Stimulated activated naive CD4-positive, alpha-beta T cell treated with Interleukin-2 at 50 U/mL for 16 hours (primary cell): ENCODE measurements at regions not wholly inside any gene's neighbourhood (a gene's known extent, or its start where the extent isn't known, plus 50 kb on each side); places are given as distances from the start of the nearest gene placed in this dataset.
"Not testable (repeated sequence)": the region's sequence is repeated elsewhere in the genome, so short reads cannot be mapped to it uniquely, and the experiment has no call there.

Source experiments
- DNase-seq: peaks from one replicate; lab custom pipeline; 2025; lab: John Stamatoyannopoulos, UW

DNA sequence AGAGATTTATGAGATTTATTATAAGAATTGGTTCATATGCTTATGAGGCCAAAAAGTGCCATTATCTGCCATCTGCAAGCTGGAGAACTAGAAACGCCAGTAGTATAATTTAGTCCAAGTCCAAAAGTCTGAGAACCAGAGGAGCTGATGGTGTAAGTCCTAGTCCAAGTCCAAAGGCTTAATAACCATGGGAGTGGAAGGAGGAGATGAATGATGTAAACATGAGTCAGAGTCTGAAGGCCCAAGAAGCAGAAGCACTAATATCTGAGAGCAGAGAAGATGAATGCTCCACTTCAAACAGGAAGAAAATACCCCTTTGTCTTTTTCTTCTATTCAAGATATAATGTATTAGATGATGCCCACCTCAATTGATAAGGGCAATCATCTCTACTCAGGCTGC lies 185.7 kb downstream of the CGGBP1 start:
- no peak for DNase-seq

- DNase-seq, result no peak
Measured at GRCh38 chr3:87867001-87867400, 191.8 kb downstream of the CGGBP1 start.

- DNase-seq, result no peak
Measured at GRCh38 chr3:87856126-87856525, 202.7 kb downstream of the CGGBP1 start.

DNA sequence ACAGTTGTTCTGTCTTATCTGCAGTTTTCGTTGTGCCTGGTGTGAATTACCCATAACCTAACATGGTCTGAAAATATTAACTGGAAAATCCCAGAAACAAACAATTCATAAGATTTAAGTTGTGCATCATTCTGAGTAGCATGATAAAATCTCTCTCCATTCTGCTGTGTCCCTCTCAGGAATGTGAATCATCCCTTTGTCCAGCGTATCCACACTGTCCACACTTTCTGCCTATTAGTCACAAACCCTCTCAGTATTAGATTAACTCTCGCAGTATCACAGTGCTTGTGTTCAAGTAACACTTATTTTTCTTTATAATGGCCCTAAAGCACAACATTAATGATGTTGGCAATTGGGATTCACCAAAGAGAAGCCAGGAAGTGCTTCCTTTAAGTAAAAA lies 203.2 kb downstream of the CGGBP1 start:
- DNase-seq, result no peak

GRCh38 chr3:87855211-87855610 lies 203.6 kb downstream of the CGGBP1 start:
- DNase-seq, result no peak

GRCh38 chr3:87848003-87848402 lies 210.8 kb downstream of the CGGBP1 start:
- no peak for DNase-seq

DNA sequence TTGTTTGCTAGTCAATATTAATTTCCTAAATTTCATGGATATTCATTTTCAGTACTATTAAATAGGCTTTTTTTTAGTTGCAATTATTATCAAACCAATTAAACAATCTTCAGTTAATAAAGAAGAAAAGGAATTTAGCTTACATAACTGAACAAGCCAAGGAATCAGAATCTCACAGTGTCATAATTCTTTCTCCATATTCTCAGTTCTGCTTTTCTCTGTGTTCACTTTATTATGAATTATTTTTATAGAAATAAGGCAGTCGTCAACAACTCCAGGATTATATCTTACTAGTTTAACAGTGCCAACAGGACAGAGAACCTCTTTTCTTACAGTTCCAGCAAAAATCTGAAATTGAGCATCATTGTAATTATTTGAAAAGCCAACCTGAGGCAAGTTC lies 221.7 kb downstream of the CGGBP1 start:
- no peak for DNase-seq

- DNase-seq, result no peak
Measured at GRCh38 chr3:87836026-87836425, 222.8 kb downstream of the CGGBP1 start.

DNA sequence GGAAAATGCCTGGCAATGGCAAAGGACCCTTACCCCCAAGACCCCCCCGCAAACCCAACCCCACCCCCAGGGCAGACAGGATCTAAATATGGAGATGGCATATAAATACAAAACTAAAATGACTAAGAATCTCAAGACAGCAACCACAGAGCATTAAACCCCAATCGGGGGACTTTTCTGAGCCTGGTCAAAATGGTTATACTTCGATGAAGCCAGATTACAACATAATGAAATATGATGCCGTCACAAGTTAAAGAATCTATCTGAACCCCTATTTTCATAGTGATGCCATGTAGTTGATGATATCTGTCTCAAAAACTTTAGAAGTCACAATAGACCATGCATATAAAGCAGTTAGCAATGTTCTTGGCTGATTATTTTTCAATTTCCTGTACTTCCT lies 223.6 kb downstream of the CGGBP1 start:
- DNase-seq, result no peak

DNA sequence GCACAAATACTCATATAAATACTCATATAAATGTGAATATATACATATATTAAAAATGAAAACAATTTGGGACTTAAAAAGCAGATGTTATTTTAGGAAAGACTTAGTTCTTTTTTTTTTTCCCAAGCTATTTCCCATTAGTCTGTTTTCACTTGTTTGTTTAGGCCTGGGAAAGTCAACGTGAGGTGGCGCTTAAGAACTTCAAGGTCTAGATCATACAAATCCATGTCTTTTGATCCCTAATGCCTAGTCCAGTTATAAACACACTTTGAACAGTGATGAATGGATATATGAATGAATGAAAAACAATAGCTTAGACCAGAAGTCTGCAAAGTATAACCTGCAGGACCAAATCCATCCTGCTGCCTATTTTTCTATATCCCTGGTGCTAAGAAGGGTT lies 224.5 kb downstream of the CGGBP1 start:
- no peak for DNase-seq

GRCh38 chr3:87833039-87833377 lies 225.8 kb downstream of the CGGBP1 start:
- no peak for DNase-seq

GRCh38 chr3:87828046-87828445 lies 230.8 kb downstream of the CGGBP1 start:
- DNase-seq, result no peak

- DNase-seq, result no peak
Measured at GRCh38 chr3:87822563-87822962, 236.2 kb downstream of the CGGBP1 start.

GRCh38 chr3:87813503-87813902 lies 245.3 kb downstream of the CGGBP1 start:
- DNase-seq, result not testable (repeated sequence)

DNA sequence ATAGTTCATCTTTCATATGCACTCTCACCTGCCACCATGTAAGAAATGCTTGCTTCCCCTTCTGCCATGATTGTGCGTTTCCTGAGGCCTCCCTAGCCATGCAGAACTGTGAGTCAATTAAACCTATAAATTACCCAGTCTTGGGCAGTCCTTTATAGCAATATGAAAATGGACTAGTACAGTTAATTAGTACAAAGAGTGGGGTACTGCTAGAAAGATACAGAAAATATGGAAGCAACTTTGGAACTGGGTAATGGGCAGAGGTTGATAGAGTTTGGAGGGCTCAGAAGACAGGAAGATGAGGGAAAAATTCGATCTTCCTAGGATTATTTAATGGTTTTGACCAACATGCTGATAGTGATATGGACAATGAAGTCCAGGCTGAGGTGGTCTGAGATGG lies 246.9 kb downstream of the CGGBP1 start:
- DNase-seq, result no peak

- no peak for DNase-seq
Measured at GRCh38 chr3:87810452-87811016, 248.3 kb downstream of the CGGBP1 start.

DNA sequence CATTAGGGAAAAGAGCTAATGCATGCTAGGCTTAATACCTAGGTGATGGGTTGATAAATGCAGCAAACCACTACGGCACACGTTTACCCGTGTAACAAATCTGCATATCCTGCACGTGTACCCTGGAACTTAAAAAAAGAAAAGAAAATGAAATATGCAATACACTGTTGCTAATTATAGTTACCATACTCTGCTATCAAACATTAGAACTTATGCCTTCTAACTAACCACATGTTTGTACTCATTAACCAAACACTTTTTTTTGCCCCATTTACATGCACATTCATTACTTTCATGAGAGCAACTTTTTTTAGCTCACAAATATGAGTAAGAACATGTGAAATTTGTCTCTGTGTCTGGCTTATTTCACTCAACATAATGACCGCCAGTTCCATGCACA lies 253.1 kb downstream of the CGGBP1 start:
- no peak for DNase-seq

- no peak for DNase-seq
Measured at GRCh38 chr3:87801409-87801808, 257.4 kb downstream of the CGGBP1 start.

DNA sequence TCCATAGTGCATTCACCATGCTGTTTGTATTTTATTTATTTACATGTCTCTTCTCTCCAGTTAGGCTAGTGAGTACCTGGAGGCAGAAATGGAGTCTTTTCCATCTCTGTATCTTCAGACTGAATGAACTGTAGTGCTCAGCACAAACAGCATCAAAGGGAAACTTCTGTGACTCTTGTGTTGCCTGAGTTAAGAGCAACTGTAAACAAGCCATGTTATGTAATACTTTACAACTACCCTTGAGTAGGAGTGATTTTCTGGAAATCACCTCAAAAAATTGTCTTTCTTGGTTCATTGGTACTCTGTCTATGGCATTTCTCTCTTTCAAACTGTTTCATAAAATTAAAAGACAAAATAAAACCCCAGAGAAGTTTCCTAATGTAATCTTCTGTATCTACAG lies 258.3 kb downstream of the CGGBP1 start:
- no peak for DNase-seq

DNA sequence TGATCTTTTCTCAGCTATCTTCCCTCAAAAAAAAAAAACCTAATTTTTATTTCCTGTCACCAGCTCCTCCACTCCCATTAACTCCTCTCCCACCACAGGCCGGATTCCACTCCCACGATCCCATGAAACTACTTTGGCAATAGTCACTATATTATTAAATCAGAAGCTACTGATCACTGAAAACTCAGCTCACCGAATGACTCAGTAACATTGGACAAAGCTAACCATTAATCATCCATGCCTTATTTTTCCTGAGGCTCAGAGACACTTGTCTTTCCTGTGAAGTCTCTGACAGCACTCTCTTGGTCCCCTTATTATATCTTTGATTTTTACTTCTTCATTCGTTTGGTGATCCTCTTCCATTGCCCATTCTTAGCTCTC lies 260.2 kb downstream of the CGGBP1 start:
- DNase-seq, result no peak

DNA sequence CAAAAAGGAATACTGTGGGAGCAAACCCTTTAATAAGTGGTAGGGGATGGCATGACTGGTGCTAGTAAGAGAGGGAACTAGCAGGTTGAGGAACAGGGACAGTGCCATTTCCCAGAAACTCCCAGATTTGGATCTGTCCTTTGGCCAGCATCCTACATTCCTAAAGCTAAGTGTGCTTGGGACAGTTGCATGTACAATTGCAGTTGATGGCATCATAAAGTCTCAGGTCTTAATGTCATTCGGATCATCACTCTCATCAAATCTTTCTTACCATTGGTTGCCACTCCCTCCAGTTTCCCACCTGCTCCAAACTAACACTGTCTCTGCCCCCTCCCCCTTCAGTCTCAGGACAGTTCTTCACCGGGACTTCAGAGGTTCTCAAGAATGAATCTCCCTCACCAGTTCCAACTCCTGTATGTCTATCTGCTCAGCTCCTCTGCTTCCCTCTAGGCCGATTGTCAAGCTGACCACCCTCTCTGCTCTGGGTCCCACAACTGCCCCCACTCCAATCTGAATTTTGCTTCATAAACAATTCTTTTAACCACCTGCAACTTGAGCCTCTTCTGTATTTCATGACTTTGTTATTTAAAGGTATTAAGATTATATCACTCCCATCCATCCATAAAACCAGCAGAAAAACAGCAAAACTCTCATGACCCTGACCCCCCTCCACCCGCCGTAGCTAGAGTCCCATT lies 260.8 kb downstream of the CGGBP1 start:
- DNase-seq, result no peak

GRCh38 chr3:87796843-87797185 lies 262.0 kb downstream of the CGGBP1 start:
- no peak for DNase-seq

DNA sequence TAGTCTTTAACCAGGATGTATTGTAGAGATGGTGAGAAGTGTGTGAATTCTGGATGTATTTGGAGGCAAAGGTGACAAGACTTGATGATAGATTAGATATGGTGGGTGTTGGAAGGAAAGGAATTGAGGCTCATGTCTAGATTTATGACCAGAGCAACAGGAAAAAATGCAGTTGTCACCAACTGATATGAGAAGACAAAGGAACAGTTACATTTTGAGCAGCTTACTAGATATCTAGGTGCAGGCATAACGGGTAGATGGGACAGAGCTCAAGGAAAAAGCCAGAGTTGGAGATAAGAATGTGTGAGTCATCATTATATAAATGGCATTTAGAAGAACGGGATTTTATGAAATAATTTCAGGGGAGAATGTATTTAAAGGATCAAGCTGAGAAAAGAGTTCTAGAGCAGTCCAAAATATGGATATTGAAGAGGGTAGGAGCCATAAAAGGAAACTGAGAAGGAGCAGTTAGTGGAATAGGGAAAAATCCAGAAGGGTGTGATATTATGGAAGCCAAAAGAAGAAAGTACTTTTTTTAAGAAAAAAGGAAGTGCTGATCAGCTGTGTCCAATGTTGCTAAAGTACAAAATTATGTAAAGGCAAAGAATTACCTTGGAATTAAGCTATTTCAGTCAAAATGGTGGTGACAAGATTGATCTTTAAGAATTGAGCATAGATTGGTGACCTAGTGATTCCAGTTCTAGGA lies 262.5 kb downstream of the CGGBP1 start:
- no peak for DNase-seq

GRCh38 chr3:87795701-87796100 lies 263.1 kb downstream of the CGGBP1 start:
- no peak for DNase-seq
